Myocyte (in vitro differentiated cells): ENCODE measurements at regions not wholly inside any gene's neighbourhood (a gene's known extent, or its start where the extent isn't known, plus 50 kb on each side); places are given as distances from the start of the nearest gene placed in this dataset.

Experiments used
- DNase-seq: peaks from one replicate; pipeline ENCODE4 v3.0.0-alpha.2; 2012; ENCODE audit warnings: low read depth

- DNase-seq = no peak
Measured at GRCh38 chr6:138577151-138577915, 78.0 kb upstream of the NHSL1 start.

DNA sequence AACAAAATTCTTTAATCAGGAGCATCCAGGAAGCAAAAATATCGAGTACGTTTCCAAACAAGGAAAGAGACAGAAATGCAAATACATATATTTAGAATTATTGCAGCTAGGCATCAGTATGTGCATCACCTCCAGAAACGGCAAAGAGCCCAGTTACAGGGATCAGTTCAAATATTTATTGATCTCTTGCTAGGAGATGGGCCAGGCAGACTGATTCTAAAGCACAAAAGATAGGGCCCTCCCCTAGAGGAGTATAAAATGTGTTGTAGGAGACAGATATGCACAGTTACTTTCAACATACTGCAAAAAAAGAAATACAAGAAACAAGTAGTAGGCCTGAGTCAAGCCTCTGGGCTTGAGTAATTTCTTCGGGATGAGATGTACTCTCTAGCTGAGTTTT lies 80.7 kb upstream of the NHSL1 start:
- no peak for DNase-seq

GRCh38 chr6:138580801-138581200 lies 81.5 kb upstream of the NHSL1 start:
- no peak for DNase-seq

- DNase-seq = no peak
Measured at GRCh38 chr6:138582573-138582972, 83.3 kb upstream of the NHSL1 start.

DNA sequence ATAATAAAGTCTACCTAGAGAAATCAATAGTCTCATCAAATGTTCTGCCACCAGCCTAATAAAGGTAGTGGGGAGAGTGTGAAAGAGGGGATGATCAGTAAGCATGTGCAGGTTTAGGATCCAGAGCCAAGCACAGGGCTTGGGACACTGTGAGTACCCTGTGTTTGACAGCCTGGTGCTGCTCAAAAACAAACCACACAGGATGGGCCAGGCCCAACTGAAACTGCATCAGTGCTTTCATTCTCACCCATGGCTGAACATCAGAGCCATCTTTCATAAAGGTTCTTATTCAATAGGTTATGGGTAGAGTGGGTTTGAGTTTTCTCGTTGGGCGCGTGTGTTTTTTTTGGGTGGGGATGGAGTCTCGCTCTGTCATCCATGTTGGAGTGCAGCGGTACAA lies 87.3 kb upstream of the NHSL1 start:
- DNase-seq = no peak

DNA sequence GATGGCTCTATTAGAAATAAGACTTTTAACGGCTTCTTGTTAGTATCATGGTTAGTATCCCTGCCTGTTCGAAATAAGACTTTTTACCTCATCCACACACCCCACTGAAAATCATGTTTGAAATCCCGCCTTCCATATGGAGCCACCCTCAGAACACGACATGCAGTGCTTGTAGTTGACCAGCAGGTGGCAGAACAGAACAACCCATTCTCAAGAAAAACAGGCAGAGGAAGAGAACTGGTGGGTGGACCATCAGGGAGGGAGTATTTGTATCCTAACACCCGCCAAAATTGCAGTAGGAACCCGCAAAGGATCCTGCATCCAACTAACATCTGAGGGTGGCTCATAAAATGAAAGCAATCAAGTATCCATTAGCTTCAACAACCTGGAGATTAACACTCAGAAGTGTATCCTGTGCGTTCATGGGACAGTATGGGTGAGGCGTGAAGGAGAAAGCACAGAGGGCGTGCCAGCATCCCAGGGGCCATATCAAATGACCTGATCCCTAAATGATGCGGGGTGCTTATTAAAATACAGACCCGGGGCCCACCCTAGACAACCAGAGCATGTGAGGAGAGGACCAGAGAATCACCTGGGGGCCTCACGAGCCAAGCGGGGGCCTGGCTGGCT lies 89.6 kb upstream of the NHSL1 start:
- DNase-seq = peak; percentile 81

- peak; percentile 84 for DNase-seq
Measured at GRCh38 chr6:138590796-138591709, 91.8 kb upstream of the NHSL1 start.

GRCh38 chr6:138592749-138593123 lies 93.4 kb upstream of the NHSL1 start:
- DNase-seq = no peak

DNA sequence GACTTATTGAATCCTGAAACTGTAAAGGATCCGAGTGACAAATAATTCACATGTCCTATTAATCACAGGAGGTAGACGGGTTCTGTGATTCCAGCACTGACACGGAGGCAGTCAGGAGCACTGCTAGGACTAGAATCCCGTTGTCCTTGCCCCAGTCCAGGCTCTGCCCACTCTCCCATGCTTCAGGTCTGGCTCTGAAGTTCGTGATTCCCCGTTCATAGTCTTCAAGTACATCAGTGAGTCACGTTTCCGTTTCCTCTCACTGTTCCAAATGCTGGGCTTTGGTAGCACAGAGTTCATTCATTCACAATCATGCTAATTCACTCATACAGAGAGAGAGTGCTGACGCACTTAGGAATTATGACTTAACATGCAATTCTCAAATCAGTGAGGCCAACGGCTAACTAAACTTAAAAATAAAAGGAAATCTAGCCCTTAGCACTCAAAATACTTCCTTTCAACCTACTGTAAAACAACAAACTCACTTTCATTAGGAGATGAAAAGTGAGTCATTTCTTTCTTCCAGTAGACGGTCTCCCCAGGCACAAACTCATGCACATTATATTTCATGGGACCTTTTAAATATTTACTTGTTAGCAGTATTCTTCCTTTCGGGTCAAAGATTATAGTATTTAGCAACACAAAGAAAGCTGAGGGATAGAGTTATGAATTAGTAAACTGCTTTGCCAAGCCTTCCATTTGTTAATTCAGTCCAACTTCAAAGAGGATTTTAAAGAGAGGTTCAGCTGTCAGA lies 94.0 kb upstream of the NHSL1 start:
- peak; percentile 80 for DNase-seq

GRCh38 chr6:138593909-138594757 lies 94.8 kb upstream of the NHSL1 start:
- no peak for DNase-seq

GRCh38 chr6:138594758-138595140 lies 95.5 kb upstream of the NHSL1 start:
- no peak for DNase-seq

GRCh38 chr6:138596126-138596525 lies 96.8 kb upstream of the NHSL1 start:
- DNase-seq = no peak

- DNase-seq = no peak
Measured at GRCh38 chr6:138596591-138596990, 97.3 kb upstream of the NHSL1 start.

DNA sequence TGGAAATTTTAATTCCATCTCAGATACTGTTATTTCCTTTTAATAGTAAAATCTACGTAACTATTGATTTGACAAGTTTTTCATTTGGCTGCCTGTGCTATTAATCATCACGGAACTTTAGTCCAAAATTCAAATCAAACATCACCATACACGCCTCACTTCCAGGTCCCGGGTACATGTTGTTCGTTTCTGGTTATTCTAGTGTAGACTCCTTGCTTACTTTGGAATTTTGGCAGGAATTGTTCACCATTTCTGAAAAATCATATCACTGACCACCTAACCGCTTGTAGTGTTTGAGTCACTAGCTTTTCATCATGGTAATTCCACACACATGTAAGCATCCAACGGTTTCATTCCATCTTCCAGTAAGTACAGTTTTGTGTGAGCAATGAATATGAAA lies 98.0 kb upstream of the NHSL1 start:
- DNase-seq = no peak

- DNase-seq = no peak
Measured at GRCh38 chr6:138598562-138599173, 99.4 kb upstream of the NHSL1 start.

DNA sequence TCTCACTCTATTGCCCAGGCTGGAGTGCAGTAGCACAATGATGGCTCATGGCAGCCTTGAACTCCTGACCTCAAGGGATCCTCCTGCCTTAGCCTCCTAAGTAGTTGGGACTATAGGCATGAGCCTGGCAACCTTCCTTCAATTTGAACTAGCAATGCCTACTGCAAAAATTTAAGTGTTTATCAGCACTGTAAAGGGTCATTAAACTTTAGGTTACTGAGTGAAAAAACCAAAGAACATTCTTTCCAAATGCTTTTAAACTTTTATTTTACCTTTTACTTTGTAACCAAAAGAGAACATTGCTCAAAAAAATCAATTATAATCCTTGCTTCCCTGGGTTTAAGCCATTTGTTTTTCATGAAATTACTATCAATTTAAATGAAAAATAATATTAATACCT lies 101.0 kb upstream of the NHSL1 start:
- no peak for DNase-seq

DNA sequence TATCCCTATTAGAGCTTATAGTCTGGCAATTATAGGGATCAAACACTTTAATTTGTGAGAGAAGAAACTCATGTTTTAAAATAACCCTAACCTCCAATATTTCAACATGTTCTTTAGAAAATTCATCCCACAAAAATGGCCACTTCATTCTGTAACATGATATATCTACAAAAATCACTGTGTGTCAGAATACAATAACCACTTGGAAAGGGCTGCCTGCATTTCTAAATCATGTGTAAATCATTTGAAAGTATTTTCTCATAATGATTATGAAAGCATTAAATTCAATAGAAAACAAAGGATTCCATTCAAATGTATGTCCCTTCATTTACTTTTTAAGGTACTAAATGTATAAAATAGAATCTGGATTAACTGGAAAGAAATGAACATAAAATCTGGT lies 101.4 kb upstream of the NHSL1 start:
- peak; percentile 35 for DNase-seq

- peak; percentile 56 for DNase-seq
Measured at GRCh38 chr6:138601128-138601527, 101.8 kb upstream of the NHSL1 start.

DNA sequence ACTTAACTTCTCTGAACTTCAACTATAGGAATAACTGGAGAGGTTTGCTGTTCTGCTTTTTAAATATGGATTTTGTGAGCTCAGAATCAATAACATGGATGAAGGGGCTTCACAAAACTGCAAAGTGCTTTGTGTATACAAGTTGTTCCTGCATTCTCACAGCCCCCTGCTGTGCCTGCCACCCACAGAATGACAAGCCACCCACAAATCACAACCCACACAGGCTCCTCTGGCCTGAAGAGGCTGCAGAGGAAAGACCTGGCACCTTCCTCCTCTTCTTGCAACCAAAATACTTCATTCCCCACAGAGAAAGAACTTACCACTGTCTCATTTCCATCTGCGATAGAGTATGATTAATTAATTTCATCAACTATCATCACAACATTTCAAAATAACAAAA lies 106.7 kb upstream of the NHSL1 start:
- DNase-seq = no peak
